Fibroblast of lung (primary cell): ENCODE measurements at regions not wholly inside any gene's neighbourhood (a gene's known extent, or its start where the extent isn't known, plus 50 kb on each side); places are given as distances from the start of the nearest gene placed in this dataset.

ENCODE experiments used
- DNase-seq, 2 donors: peaks; one replicate each; pipeline versions ENCODE4 v3.0.0 to v3.0.0-alpha.2; 2010; ENCODE audit warnings: low read depth in 2 of 2
- H2AFZ ChIP-seq: 2 replicates; pipeline ENCODE4 v1.5.1; 2012; ENCODE audit warnings: low read length, control low read depth, inconsistent platforms
- H3K27ac ChIP-seq: 2 replicates; pipeline ENCODE4 v1.5.1; 2011; ENCODE audit warnings: low read length, control low read depth; ENCODE audit not compliant: insufficient read depth
- H3K27me3 ChIP-seq: 2 replicates; pipeline ENCODE4 v1.5.1; 2011; ENCODE audit warnings: mild to moderate bottlenecking, low read length; ENCODE audit not compliant: control insufficient read depth, insufficient read depth
- H3K36me3 ChIP-seq: 2 replicates; pipeline ENCODE4 v1.5.1; 2011; ENCODE audit warnings: low read length; ENCODE audit not compliant: control insufficient read depth, insufficient read depth
- H3K4me1 ChIP-seq: 2 replicates; pipeline ENCODE4 v1.5.1; 2011; ENCODE audit warnings: low read length; ENCODE audit not compliant: control insufficient read depth, insufficient read depth; ENCODE audit errors: extremely low read depth
- H3K4me2 ChIP-seq: 2 replicates; pipeline ENCODE4 v1.5.1; 2011; ENCODE audit warnings: low read length, control low read depth; ENCODE audit not compliant: insufficient read depth; ENCODE audit errors: extremely low read depth
- H3K4me3 ChIP-seq, 4 experiments: fragments of 200-600 bp in 1 of 4; sonication (generic) in 1 of 4; replicated peaks in 1 of 4; 2 replicates each; pipeline ENCODE4 v1.5.1; 2011 to 2016; ENCODE audit warnings: low read length in 4 of 4, low read depth in 3 of 4, mild to moderate bottlenecking in 3 of 4, control low read depth in 2 of 4, inconsistent platforms in 1 of 4, mixed read lengths in 1 of 4; ENCODE audit not compliant: insufficient read depth in 1 of 4; ENCODE audit errors: control extremely low read depth in 1 of 4
- H3K79me2 ChIP-seq: 2 replicates; pipeline ENCODE4 v1.5.1; 2012; ENCODE audit warnings: mild to moderate bottlenecking, low read length, inconsistent platforms; ENCODE audit not compliant: control insufficient read depth, insufficient read depth
- H3K9ac ChIP-seq: 2 replicates; pipeline ENCODE4 v1.5.1; 2011; ENCODE audit warnings: mild to moderate bottlenecking, low read length, control low read depth; ENCODE audit not compliant: insufficient read depth
- H3K9me3 ChIP-seq: 2 replicates; pipeline ENCODE4 v1.5.1; 2012; ENCODE audit warnings: low read depth, low read length; ENCODE audit not compliant: control insufficient read depth, insufficient read depth
- H4K20me1 ChIP-seq: 2 replicates; pipeline ENCODE4 v1.5.1; 2011; ENCODE audit warnings: low read length; ENCODE audit not compliant: control insufficient read depth, insufficient read depth; ENCODE audit errors: extremely low read depth
- CTCF ChIP-seq, 2 donors: IDR thresholded peaks in 1 of 2; conservative IDR thresholded peaks in 1 of 2; 1 replicate in 1 of 2; 2 replicates in 1 of 2; pipeline ENCODE4 v1.5.1; 2011 to 2012; ENCODE audit warnings: low read length in 2 of 2, control low read depth in 1 of 2, inconsistent platforms in 1 of 2, low read depth in 1 of 2, mild to moderate bottlenecking in 1 of 2
- EZH2 ChIP-seq: IDR thresholded peaks from 2 replicates; pipeline ENCODE4 v1.5.1; 2012; ENCODE audit warnings: low read length, control low read depth, mild to moderate bottlenecking; ENCODE audit errors: missing control alignments

DNA sequence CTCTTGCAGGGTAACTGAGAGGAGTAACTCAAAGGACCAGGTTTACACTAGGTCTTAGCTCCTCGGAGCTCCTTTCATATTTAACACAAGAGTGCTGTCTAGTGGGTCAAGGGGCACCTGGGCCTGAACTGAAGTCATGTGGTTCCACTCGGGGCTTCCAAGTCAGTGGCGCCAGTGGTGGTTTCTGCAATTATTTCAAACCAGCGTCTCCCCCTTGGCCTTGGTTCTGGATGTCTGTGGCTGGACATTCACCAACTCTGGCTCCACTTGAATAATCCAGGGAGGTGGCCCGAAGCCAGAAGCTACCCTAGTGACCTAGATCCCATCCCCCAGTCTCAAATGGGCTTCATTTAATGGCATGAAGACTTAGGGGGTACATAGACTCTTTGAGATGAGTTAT lies 144.3 kb upstream of the ADAMTS9 start:
- no peaks in the 10 kb centered on the region for H3K4me1 ChIP-seq

DNA sequence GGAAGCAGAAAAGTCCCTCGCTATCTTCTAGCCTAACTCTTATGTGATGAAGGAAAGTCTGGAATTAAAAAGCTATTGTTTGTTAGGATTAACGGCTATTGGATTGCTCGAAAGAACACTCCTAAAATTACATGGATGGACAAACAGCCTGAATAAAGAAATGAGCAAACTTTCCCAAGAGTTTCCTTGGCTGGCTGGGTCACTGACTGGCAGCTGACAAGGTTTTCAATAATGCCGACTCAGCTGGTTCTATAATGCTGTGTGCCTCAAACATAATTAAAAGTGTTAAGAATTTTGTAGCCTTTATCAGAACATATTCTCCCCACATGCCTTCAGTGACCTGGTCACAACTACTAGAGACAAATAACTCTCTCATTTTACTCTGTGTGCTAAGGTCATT lies 142.9 kb upstream of the ADAMTS9 start:
- TF ChIP-seq EZH2 (no peak), CTCF (conservative IDR thresholded peaks at IDR 0.05 in 1 of 2, IDR thresholded peaks at IDR 0.05 in 1 of 2; ENCODE audit: low read depth in 1 of 2, low read length in 2 of 2) (no peak)
- Histone ChIP-seq H3K4me3 (no peak overlapping the region), H3K9ac (no peak overlapping the region), H3K9me3 (no peaks in the 10 kb centered on the region), H3K36me3 (no peaks in the 10 kb centered on the region), H2AFZ (no peak overlapping the region), H3K27ac (no peak overlapping the region), H4K20me1 (no peaks in the 10 kb centered on the region), H3K79me2 (no peaks in the 10 kb centered on the region), H3K27me3 (no peaks in the 10 kb centered on the region), H3K4me2 (no peak overlapping the region), H3K4me1 (no peaks in the 10 kb centered on the region)
- DNase-seq, result no peak

More for the DNA sequence above, 144.3 kb upstream of the ADAMTS9 start:
- H3K4me3 ChIP-seq, result no peak overlapping the region
- no peak overlapping the region for H2AFZ ChIP-seq
- no peaks in the 10 kb centered on the region for H3K36me3 ChIP-seq
- no peaks in the 10 kb centered on the region for H3K9me3 ChIP-seq
- no peak overlapping the region for H3K27ac ChIP-seq
- no peaks in the 10 kb centered on the region for H3K79me2 ChIP-seq
- no peak overlapping the region for H3K9ac ChIP-seq
- DNase-seq, result no peak
- no peaks in the 10 kb centered on the region for H3K27me3 ChIP-seq
- no peak overlapping the region for H3K4me2 ChIP-seq
- H4K20me1 ChIP-seq, result no peaks in the 10 kb centered on the region
- TF ChIP-seq EZH2 (no peak), CTCF (conservative IDR thresholded peaks at IDR 0.05 in 1 of 2, IDR thresholded peaks at IDR 0.05 in 1 of 2; ENCODE audit: low read depth in 1 of 2, low read length in 2 of 2) (no peak)

DNA sequence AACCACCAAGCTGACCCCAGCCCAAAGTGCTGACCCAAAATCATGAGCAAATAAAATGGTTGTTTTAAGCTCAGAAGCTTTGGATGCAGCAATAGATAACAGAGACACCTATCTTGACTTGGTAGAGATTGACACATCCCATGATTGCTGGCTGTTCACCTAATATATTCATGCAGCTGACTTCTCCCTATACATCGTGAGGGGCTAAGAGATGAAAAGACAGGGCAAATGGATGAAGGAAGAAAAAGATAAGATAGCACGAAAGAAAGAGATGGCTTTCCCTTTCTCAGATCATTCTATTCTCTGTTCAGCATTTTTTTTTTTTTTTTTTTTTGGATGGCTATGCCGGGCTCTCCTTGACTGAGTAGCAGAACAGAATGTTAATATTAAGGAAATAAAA lies 141.5 kb upstream of the ADAMTS9 start:
- TF ChIP-seq CTCF (conservative IDR thresholded peaks at IDR 0.05 in 1 of 2, IDR thresholded peaks at IDR 0.05 in 1 of 2; ENCODE audit: low read depth in 1 of 2, low read length in 2 of 2), result no peak
- TF ChIP-seq EZH2, result no peak
- Histone ChIP-seq H3K27me3 (no peaks in the 10 kb centered on the region), H3K4me1 (no peaks in the 10 kb centered on the region), H3K4me2 (no peak overlapping the region), H4K20me1 (no peaks in the 10 kb centered on the region), H3K79me2 (no peaks in the 10 kb centered on the region), H3K36me3 (no peaks in the 10 kb centered on the region), H3K9ac (no peak overlapping the region), H3K27ac (no peak overlapping the region), H3K4me3 (no peak overlapping the region), H2AFZ (no peak overlapping the region), H3K9me3 (no peaks in the 10 kb centered on the region)
- no peak for DNase-seq
